ENCODE measurements at regions not wholly inside any gene's neighbourhood (a gene's known extent, or its start where the extent isn't known, plus 50 kb on each side); places are given as distances from the start of the nearest gene placed in this dataset.

DNA sequence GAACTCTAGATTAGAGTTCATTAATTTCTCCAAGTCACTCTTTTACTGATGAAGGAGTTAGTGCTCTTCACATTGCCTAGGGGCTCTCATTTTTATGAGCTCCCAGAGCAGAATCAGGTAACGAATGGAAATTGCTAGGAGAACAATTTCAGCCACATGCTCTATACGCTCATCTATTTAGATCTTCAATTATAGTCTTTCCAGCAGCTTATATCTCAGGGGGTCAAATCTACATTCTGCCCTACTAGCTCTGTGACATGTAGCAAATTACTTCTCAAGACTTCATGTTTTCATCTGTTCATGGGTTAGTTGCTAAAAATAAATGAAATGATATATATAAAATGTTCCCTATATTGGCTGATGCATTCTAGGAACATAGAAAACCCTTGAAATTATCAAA, 183.6 kb downstream of the PLPP3 start:
- DNase-seq (ENCODE audit: low read depth in 2 of 2, low spot score in 1 of 2): no peak

DNA sequence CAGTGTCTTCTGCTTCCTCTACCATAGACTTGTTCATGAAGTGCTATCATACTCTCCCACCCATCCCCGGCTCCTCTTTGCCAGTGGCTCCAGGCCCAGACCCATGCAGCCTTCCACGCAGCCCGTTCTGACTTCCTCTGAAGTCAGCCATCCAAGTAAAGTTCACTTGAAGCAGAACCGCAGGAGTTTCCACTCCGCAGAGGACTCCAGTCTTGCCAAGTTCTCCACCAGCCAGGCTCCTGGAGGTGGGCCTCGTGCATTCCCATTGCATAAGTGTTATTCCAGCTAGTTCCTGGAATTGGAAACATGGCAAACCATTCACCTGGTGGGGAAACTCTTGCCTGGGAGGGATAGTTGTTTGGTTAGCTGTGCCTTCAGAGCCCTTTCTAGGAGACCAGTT, 185.1 kb downstream of the PLPP3 start:
- no peak for DNase-seq (ENCODE audit: low read depth in 2 of 2, low spot score in 1 of 2)

DNA sequence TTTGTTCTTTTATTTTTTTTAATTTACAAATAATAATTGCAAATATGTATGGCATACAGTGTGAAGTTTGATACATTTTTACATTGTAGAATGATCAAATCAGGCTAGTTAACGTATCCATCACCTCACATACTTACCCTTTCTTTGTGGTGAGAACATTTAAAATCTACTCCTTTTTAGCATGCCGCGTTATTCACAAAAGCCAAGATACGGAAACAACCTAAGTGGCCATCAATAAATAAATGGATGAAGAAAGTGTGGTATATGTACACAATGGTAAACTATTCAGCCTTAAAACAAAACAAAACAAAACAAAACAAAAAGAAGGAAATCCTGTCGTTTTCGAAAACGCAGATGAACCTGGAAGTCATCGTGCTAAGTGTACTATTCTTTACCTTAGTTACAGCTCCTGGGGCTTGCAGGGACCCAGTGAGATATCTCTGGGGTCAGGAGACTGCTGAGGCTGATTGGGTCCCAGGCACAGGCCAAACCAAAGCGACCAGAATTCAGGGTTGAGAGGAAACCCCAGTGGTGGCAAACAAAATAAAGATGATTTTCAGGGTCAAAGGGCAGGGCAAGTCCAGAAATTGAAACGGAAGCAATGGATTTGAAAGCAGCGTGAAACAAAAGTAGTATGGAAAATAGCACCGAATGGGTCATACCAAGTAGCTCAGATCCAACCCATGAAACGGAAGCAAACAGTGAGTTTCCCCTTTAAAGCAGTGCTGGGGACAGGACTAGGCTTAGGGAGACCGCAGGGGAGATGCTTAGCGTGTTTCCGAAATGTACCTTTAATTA, 188.2 kb downstream of the PLPP3 start:
- DNase-seq (ENCODE audit: low read depth in 2 of 2, low spot score in 1 of 2): no peak

DNA sequence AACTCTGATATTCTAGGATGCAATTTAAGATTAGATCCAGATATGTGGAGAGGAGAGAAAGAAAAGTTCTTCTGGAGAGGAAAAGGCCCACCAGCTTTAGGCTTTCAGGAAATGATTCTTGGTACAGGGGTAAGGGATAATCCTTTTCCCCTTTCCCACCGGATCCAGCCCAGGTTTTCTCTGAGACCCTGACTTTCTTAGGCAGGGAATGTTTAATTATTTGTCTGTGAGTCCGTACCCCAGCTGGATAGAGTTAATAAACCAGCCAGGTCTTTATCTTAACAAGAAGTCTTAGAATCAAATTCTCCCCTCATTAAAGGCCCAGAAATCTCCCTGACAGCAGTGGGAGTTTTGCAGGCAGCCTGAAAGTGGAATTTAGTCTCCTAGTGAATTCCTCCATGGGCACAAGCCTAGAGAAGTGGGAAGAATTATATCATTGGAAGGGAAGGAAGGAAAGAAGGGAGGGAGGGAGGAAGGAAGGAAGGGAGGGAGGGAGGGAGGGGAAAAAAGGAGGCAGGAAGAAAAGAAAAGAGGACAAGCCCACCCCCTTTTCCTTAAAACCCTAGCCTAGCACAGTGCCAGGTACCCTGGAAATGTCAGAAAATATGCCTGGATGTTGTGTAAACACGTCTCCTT, 189.0 kb downstream of the PLPP3 start:
- DNase-seq (ENCODE audit: low read depth in 2 of 2, low spot score in 1 of 2): no peak

DNA sequence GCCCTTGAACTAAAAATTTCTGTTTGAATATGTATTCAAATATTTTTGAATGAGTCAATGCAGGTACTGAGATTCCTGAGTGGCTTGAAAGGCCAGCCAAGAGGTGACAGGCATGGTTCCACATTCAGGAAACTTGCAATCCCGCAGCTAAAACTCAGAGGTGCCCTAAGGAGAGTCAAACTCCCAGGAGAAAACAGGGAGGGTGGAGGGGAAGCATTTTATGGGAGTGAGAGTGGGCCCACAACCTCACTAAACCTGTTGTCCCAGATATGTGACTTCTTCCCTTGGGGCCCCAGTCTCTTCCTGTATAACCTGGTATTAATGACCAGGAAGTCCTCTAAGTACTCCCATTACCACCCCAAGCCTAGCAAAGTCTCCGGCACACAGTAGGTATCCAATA, 189.6 kb downstream of the PLPP3 start:
- DNase-seq (ENCODE audit: low read depth in 2 of 2, low spot score in 1 of 2): no peak

DNA sequence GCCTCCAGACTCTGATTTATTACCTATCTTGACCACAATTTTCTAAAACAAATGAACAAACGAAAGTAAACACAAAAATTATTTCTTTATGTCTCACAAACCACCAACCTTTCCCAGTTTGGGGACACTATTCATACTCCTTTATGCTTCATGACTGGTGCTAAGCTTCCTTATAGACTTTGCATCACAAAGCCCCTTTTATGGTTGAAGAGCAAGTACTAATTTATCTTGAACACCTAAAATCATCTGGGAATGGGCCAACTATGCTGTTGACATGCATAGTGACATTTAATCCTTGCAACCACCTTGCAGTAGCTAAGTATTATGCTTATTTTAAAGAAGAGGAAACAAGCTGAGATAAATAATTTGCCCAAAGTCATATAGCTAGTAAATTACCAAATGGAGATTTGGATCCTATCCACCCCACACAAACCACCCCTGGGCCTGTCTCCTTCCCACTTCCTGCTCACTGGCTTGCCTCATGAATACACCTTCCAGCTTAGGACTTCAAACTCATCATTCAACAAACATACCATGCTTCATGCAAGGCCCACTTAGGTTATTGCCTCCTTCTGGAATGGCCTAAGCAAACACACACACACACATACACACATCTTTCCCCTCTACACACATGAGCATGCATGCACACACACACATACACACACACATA, 192.2 kb downstream of the PLPP3 start:
- no peak for DNase-seq (ENCODE audit: low read depth in 2 of 2, low spot score in 1 of 2)

DNA sequence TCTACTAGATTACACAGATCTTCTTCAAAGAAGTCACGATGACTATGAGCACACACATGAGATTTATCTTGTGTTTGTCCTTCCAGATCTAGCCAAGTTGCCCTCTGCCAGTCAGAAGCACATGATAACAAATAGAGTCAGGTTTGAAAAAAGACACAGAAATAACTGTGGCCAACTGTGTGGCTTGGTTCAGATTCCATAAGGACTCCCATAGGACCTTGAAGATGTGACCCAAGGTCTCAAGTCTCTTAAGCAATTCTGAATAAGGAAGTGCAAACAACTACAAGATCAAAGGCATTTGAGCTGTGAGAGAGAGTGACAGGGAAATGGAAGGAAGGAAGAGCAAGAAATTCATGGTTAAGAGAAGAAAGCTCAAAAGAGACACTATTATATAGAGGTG, 194.0 kb downstream of the PLPP3 start:
- no peak for DNase-seq (ENCODE audit: low read depth in 2 of 2, low spot score in 1 of 2)

DNA sequence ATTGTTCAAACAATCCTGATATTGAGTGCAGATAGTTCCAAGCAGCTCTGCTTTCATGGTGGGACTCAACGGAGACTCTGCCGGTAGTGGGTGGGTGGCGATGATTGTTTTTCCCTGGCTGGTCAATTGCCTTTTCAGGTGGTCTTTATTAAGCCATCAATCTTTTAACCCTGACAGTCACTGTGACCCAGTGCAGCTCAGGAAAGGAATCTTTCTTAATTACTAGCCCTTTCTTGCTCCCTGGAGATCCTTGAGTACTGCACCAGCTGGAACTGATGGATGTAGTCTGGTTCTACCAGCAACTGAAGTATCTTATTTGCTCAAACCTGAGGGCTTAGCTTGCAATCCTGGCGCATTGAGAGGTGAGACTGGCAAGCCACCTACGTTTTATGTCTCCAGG, 196.4 kb downstream of the PLPP3 start:
- DNase-seq (ENCODE audit: low read depth in 2 of 2, low spot score in 1 of 2): no peak

DNA sequence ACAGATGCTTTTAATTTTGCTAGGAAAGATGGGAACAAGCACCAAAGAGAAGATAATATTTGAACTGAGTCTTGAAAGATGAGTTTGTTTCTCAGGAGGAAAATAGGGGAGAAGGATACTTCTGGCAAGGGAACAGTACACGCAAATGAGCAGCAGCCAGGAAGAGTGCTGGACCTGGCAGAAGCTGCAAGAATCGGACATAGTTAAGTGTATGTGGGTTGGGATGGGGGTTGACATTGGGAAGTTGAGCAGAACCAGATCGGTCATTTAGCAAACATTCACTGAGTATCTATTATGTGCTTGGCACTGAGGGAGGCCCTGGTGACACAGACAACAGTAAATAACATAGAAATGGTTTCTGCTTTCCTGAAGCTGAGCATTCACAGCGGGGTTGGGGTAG, 198.8 kb downstream of the PLPP3 start:
- DNase-seq (ENCODE audit: low read depth in 2 of 2, low spot score in 1 of 2): no peak

DNA sequence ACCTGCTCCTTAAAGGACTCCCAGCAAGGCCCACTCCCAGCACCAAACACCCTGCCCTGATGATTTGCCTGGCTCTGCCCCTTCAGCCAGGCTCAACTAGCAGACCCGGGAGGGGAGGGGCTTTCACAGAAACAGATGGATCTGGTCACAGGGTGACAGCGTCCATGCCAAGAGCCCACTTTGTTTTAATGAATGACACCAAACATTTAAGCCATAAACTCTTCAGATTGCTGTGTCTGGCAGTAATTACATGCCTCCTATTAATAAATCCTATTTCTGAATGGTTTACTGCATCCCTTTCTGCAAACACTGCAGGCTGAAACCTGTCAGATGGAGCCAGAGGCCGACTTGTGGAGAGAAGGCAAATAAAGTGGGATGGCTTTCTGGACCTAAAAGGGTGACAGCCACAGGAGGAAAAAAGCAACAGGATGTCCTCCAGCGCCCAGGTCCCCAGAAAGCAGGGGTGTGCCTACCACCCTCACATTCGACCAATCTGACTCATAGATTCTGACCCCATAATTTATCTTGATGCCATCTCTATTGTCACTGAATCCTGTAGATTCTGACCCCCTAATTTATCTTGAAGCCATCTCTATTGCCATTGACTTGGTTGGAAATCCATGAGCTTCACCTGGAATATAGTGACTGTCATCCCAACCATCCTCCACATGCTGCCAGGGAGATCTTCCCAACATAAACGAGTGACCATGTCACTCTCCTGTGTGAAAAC, 200.9 kb downstream of the PLPP3 start:
- no peak for DNase-seq (ENCODE audit: low read depth in 2 of 2, low spot score in 1 of 2)

DNA sequence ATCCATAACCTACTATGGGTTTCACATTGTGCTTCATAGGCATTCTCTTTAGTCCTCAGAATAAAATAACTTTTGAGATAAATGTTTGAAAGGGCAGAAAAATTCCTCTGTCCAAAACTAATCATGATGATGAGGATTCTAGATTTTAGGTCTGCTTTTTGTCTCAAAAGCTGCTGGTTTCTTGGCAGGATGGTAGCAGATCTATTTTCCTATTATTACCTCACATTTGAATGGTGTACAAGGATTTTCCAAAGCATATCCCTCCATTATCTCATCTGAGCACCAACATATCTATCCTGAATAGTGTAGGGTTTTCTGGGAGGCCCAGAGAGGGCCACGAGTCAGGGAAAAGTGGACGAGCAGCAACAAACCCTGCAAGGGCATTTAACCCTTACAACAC, 201.9 kb downstream of the PLPP3 start:
- no peak for DNase-seq (ENCODE audit: low read depth in 2 of 2, low spot score in 1 of 2)

DNA sequence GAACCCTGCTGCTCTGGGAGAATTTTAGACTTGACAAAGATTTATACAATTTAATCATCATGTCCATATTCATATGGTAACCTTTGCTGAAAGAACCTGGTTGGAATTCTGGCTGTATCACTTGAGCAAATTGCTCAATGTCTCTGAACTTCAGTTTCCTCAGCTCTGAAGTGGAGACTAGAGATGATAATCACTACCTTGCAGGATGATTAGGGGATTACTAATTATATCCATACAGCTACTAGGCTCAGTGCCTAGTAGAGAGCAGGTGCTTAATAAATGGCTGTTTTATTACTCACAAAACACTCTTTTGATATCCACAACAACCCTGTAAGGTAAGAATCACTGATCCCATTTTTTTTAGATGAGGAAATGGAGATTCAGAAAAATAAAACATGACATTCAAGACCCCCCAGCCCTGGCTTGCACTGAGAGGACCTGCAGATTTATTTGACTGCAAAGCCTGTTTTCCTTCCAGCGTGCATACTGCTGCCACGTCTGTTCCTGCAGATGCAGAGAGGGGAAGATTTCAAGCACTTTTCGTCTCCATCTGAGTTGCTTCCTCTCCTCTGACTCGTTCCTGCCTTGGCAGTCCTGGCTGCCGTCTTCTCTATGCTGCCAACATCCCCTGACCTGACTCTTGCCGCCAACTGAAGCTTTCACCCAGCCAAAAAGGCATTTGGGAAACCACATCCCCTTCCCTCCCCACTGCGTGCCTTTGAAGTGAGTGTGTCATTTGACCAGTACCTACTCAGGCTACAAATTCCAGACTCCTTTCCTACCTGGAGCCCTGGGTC, 203.0 kb downstream of the PLPP3 start:
- DNase-seq (ENCODE audit: low read depth in 2 of 2, low spot score in 1 of 2): no peak

DNA sequence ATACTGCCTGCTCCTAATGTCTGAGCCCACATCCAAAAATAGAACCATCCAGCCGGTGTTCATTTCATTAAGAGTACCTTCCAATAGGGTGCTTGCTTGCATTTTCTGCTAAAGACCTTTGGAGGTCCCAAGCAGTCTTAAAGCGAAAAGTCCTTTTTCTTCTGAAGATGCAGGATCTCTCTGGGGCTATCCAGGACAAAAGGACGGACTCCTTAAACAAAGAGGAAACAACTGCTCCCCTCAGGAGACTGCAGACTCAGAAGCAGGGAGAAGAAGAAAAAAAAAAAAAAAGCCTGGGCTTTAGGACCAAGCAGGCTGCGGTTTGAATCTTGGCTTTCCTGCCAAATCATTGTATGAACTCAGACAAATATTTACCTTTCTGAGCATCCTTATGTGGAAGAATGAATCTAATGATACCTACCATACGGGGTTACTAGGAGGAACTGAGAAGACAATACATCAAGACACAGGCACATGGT, 204.0 kb downstream of the PLPP3 start:
- no peak for DNase-seq (ENCODE audit: low read depth in 2 of 2, low spot score in 1 of 2)

DNA sequence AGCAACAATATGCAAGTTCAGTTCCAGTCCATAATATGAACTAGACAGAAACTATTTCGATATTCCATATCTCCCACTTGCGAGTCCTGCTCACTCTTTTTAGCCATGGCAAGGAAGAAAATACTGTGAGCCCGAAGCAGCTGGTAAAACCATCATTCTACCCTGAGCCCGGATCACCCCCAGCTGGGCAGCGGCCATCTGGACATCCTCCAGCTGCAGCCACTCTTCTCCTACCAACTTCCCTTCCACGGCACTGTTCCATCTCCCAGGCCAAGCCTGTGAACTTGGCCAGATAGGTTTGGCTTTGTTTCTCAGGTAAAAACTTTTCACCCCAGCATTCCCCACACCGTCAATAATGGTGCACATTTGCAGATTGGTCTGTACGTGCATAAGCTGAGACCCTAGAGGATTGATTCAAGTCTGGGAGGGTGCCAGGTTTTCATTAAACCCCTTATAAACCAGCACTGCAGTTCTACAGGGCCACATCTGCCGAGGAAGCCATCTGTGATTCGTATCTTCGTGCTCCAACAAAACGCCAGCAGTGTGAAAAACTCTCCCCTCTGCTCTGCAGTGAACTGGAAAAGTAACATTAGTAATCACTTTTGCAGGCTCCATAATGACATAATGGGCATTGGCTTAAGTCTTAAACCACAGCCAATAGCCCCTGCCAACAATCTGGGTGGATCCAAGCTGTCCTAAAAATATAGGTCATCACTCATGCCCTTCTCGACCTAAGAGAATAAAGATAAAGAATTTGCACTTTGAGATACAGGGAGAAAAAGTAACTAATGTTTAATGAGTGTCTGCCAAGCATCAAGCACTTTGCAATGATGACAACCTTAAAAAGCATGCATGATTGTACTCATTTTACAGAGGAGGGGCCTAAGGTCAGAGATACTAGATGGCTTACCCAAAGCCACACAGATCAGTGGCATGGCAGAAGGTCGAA, 205.1 kb downstream of the PLPP3 start:
- DNase-seq (ENCODE audit: low read depth in 2 of 2, low spot score in 1 of 2): no peak

DNA sequence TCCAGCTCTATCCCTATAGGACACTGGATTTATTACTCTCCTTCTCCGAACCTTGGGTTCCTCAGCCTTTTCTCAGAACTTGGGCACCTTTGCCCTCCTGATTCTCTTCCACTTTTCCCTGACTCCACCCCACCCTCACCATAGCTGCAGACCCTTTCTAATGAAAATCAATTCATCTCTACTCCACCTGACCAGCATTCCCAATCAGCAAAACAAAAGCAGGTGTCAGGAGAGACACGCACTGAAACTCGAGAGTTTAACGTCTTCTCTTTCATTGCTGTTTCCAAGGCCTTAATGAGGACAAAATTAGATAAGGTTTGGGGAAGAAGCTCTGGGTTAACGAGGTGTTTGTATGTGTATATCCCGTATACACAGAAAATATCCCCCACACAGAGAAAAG, 208.8 kb downstream of the PLPP3 start:
- DNase-seq (ENCODE audit: low read depth in 2 of 2, low spot score in 1 of 2): no peak

DNA sequence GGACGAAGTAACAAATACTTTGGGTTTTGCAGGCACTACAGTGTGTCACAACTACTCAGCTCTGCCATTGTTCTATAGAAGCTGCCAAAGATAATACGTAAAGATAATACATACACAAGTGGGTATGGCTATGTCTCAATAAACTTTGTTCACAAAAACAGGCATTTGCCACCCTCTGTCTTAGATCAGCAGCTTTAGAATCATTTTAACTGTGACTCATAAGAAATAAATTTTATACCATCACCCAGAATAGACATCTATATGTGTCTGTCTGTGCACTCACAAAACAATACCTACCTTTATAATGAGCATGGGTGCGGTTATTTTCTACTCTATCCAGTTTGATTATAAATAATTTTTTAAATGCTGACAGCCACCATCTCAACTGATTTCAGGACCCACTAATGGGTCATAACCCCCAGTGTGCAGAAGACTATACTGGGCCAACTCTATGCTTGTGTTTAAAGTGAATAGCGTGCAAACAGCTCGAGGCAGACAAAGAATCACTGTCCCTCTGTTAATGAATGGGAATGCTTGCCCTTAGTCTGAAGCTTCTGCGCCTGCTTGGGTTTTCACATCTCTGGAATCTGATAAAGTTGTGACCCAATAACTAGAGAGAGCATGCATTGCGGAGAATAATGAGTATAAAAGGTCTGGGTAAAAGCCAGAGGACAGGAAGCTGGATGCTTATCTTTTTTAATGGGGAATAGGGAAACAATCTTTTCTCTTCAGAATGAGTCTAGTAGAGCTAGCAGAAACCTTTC, 216.2 kb downstream of the PLPP3 start:
- DNase-seq (ENCODE audit: low read depth in 2 of 2, low spot score in 1 of 2): no peak

DNA sequence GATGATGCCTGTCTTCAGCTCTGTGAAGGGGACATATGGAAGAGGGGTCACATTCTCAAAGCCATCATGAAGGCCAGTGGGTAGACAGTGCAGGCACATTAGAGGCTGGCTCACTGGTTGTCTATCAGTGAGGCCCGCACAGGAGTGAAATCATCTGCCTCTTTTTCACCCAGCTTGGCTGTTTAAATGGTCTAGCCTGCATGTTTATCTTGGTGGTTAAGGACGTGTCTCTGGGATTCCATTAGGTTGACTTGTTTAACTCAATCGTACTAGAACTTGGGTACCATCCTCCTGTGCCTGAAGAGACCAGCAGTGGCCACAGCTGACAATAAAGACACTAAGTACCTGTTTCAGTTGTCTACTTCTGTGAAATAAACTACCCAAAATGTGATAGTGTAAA, 219.3 kb downstream of the PLPP3 start:
- no peak for DNase-seq (ENCODE audit: low read depth in 2 of 2, low spot score in 1 of 2)

DNA sequence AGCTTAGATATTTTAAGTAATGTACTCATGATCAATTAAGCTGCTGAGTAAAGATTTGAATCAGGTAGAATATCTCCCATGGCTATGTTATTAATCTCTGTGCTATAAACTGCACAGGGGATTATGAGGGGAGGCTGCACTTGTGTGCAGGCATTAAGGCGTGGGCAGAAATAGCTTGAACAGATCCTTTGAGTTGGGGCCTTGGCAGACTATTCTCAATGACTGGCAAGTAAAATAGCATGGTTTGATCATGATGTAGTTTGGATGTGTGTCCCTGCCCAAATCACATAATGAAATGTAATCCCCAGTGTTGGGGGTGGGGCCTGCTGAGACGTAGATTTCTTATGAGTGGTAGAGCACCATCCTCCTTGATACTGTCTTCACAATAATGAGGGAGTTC, 220.3 kb downstream of the PLPP3 start:
- DNase-seq (ENCODE audit: low read depth in 2 of 2, low spot score in 1 of 2): no peak

All from stimulated activated CD8-positive, alpha-beta memory T cell treated with anti-CD3 and anti-CD28 coated beads, Interleukin-4, amount 100 ng/mL, for 4 hours (primary cell).